GM12878 (cell line): ENCODE measurements at regions not wholly inside any gene's neighbourhood (a gene's known extent, or its start where the extent isn't known, plus 50 kb on each side); places are given as distances from the start of the nearest gene placed in this dataset.

Experiments
- ATAC-seq: fragments of 200-7000 bp; cut with Tn5 transposase; 3 replicates; pipeline ENCODE4 v1.9.1; 2020; ENCODE audit warnings: mild to moderate bottlenecking, moderate library complexity
- BruUV-seq: library from RNA; stranded (reverse); fragments of 400-500 nt; replicated peaks from 2 replicates; lab custom pipeline; 2021; lab: Mats Ljungman, UMichigan
- CTCF ChIA-PET: fragments of 300-600 bp; sonication (Branson Sonifier 250); formaldehyde crosslinking; extraction: SDS; loops from one replicate; lab custom pipeline; 2021; ENCODE audit warnings: inconsistent platforms; lab: Yijun Ruan, JAX
- POLR2A ChIA-PET: fragments of 350-600 bp; formaldehyde crosslinking; extraction: SDS; loops from one replicate; lab custom pipeline; 2021; ENCODE audit warnings: inconsistent platforms; lab: Charles Lee
- RAD21 ChIA-PET: fragments of 300-600 bp; sonication (Branson Sonifier 250); formaldehyde crosslinking; loops from one replicate; lab custom pipeline; 2023; ENCODE audit warnings: antibody characterized with exemption; ENCODE audit not compliant: unreplicated experiment; lab: Charles Lee
- SMC1A ChIA-PET: fragments of 300-600 bp; sonication (Branson Sonifier 250); formaldehyde crosslinking; loops from one replicate; lab custom pipeline; 2023; ENCODE audit not compliant: unreplicated experiment, uncharacterized antibody; lab: Charles Lee
- DNase-seq: peaks from one replicate; pipeline ENCODE4 v3.0.0-alpha.2; 2011; ENCODE audit warnings: low read depth, low spot score
- FAIRE-seq: peaks from 3 replicates; lab custom pipeline; 2011; peaks lifted over from hg19 to GRCh38; lab: Jason Lieb, UNC
- H2AFZ ChIP-seq: 2 replicates; pipeline ENCODE4 v1.6.0; 2011; ENCODE audit warnings: low read depth, low read length, control low read depth; ENCODE audit not compliant: control insufficient read depth
- H3K27ac ChIP-seq: 2 replicates; pipeline ENCODE4 v1.5.1; 2011; ENCODE audit warnings: control low read depth; ENCODE audit not compliant: control insufficient read depth, insufficient read depth
- H3K27me3 ChIP-seq, 2 experiments: replicated peaks in 1 of 2; 2 replicates each; pipeline versions ENCODE4 v1.6.0 to v1.6.1; 2011; ENCODE audit warnings: low read length in 1 of 2; ENCODE audit not compliant: control insufficient read depth in 2 of 2, insufficient read depth in 2 of 2
- H3K36me3 ChIP-seq, 2 experiments: 2 replicates each; pipeline ENCODE4 v1.5.1; 2011; ENCODE audit warnings: low read length in 1 of 2; ENCODE audit not compliant: control insufficient read depth in 2 of 2, insufficient read depth in 2 of 2
- H3K4me1 ChIP-seq: 2 replicates; pipeline ENCODE4 v1.6.1; 2011; ENCODE audit warnings: mild to moderate bottlenecking, low read length, moderate library complexity, mixed read lengths; ENCODE audit not compliant: control insufficient read depth, insufficient read depth
- H3K4me2 ChIP-seq: 2 replicates; pipeline ENCODE4 v1.6.0; 2011; ENCODE audit warnings: control low read depth; ENCODE audit not compliant: control insufficient read depth, insufficient read depth
- H3K4me3 ChIP-seq: fragments of 200-600 bp; sonication (generic); 2 replicates; pipeline ENCODE4 v1.5.1; 2016
- H3K79me2 ChIP-seq: 2 replicates; pipeline ENCODE4 v1.6.0; 2011; ENCODE audit warnings: low read length; ENCODE audit not compliant: control insufficient read depth, insufficient read depth
- H3K9ac ChIP-seq: 2 replicates; pipeline ENCODE4 v1.8.0; 2011; ENCODE audit warnings: low read length, control low read depth, mixed read lengths; ENCODE audit not compliant: control insufficient read depth, insufficient read depth
- H3K9me3 ChIP-seq: replicated peaks from 3 replicates; pipeline ENCODE4 v1.5.1; 2011; ENCODE audit warnings: mild to moderate bottlenecking, low read length; ENCODE audit not compliant: control insufficient read depth, insufficient read depth
- H4K20me1 ChIP-seq: 2 replicates; pipeline ENCODE4 v1.6.0; 2011; ENCODE audit not compliant: control insufficient read depth, insufficient read depth
- GABPA ChIP-seq: IDR thresholded peaks from 2 replicates; pipeline ENCODE4 v1.6.1; 2014; ENCODE audit warnings: antibody characterized with exemption, low read depth, mild to moderate bottlenecking, inconsistent platforms
- PRDM15 ChIP-seq: fragments of 450-650 bp; formaldehyde crosslinking; IDR thresholded peaks from 2 replicates; pipeline ENCODE4 v1.4.0; 2020; ENCODE audit warnings: mild to moderate bottlenecking, moderate library complexity
- SIN3A ChIP-seq: IDR thresholded peaks from 2 replicates; pipeline ENCODE4 v1.6.1; 2012; ENCODE audit warnings: low read depth, low read length, improper control_type of control experiment
- WGBS: methylation state at CpG from one replicate; pipeline ENCODE4 v1.1.6; 2016; ENCODE audit warnings: low lambda C conversion rate; ENCODE audit not compliant: insufficient replicate concordance, insufficient coverage; ENCODE audit errors: missing lambda C conversion rate; 5-methylcytosine and 5-hydroxymethylcytosine counted together
- in situ Hi-C: fragments of 300-500 bp; cut with MboI; formaldehyde crosslinking; loops from 9 replicates; pipeline ENCODE4 v1.14.3; 2018; ENCODE audit warnings: mixed read lengths
- intact Hi-C: fragments of 100-400 bp; cut with micrococcal nuclease; formaldehyde crosslinking; loops from one replicate; pipeline ENCODE4 v1.14.2; 2022; ENCODE audit not compliant: unreplicated experiment

- H4K20me1 ChIP-seq, result no peaks in the 10 kb centered on the region
- BruUV-seq, result no TSS peak
- ChIA-PET RAD21 (no interaction called here), POLR2A (no interaction called here), SMC1A (no interaction called here), CTCF (interaction anchor here (0.6 to 7.8 kb wide), 4 partner anchors 12 to 325 kb away, joined by 3 to 177 read pairs (median 5); no protein-coding TSS in a partner anchor)
- H3K27ac ChIP-seq, result no peak overlapping the region
- ATAC-seq (no peak), FAIRE-seq (no peak), DNase-seq (no peak)
- no peak overlapping the region for H3K4me3 ChIP-seq
- H3K9me3 ChIP-seq, result no peaks in the 10 kb centered on the region; the same call in 2 of the 3 replicates
- no peak overlapping the region for H3K4me2 ChIP-seq
- intact Hi-C loops (no loop called here), in situ Hi-C loops (no loop called here)
- no peaks in the 10 kb centered on the region for H3K79me2 ChIP-seq
- H3K27me3 ChIP-seq, result peaks cover 2 to 7% of the 10 kb centered on the region in 2 experiments
- H3K36me3 ChIP-seq, result no peaks in the 10 kb centered on the region
- TF ChIP-seq SIN3A (no peak), GABPA (no peak), PRDM15 (CRISPR knock-in tag) (no peak)
- WGBS, result 28% methylated on average over 12 of the region's 12 CpGs
- H3K9ac ChIP-seq, result no peak overlapping the region
- H2AFZ ChIP-seq, result no peak overlapping the region
- H3K4me1 ChIP-seq, result no peaks in the 10 kb centered on the region
These were observed 230.7 kb downstream of the NFATC2 start for GRCh38 chr20:51311636-51312479.
